GM18870 (cell line): ENCODE measurements at regions not wholly inside any gene's neighbourhood (a gene's known extent, or its start where the extent isn't known, plus 50 kb on each side); places are given as distances from the start of the nearest gene placed in this dataset.
"Not testable (repeated sequence)": the region's sequence is repeated elsewhere in the genome, so short reads cannot be mapped to it uniquely, and the experiment has no call there.

Experiments
- ATAC-seq: cut with Tn5 transposase; IDR thresholded peaks from one replicate; pipeline ENCODE4 v1.9.1; 2021; ENCODE audit warnings: moderate library complexity; ENCODE audit not compliant: unreplicated experiment

DNA sequence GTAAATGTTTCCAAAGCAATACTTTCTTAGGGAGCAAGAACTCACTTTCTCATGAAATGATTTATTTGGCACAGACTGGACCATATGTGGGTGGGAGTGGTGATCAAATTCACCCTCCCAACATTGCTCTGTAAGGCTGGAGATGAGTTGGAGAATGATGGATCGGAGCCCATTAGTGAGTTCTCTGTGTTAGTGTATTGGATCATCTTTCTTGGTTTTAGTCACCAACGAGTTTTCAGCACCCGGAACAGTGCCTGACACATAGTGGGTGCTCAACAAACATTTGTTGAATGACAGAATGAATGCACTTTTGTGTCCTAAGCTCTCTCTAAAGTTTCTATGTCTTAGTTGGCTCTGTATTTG, 104.5 kb upstream of the FAM20A start:
- no peak for ATAC-seq

DNA sequence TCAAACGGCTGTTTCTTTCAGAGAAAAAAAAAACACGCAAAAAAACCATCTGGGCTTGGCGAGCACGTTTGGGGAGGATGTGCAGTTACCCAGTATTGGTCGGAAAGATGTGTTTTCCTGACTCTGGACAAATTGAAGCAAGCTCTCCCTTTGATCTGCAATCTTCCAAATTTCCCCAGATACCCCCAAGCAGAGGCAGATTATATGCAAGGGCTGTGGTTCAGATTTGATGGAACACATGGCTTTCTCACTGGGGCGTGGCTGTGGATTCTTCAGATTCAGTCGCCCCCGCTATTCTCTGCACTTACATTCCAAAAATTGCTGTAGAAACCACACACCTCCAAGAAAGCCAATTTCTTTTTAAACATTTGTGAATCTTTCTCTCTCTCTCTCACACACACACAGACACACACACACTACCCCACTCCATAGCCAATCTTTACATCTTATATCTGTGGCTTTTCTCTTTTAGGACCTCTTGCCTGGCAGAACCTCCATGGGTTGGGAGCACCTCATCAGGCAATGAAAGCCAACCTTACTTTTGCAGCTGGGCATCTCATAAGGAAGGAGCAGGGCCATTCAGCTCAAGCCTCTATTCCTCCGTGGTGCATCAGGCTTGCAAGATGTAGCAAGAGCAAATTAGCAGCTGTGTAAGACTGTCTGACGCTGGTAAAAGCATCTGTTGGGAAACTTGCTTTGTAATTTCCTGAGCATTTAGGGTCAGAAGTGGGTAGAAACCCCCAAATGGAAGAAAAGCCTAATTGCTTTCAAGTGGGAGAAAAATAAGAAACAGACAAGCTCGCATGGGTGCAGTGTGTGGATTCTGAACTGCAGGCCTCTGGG, 103.9 kb upstream of the FAM20A start:
- ATAC-seq: no peak

DNA sequence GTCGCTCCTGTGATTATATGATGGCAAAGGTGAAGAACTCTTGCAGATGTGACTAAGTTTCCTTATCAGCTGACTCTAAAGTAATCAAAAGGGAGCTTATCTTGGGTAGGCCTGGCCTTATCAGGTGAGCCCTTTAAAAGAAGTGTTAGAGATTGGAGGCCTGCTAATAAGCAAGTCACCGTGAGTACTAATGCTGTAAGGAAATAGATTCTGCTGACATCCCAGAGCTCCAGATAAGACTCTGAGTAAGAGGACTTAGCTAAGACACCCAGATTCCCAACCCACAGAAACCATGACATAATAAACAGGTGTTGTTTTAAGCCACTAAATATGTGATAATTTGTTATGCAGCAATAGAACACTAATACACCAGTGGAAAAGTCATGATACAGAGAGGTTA, 99.9 kb upstream of the FAM20A start:
- no peak for ATAC-seq

DNA sequence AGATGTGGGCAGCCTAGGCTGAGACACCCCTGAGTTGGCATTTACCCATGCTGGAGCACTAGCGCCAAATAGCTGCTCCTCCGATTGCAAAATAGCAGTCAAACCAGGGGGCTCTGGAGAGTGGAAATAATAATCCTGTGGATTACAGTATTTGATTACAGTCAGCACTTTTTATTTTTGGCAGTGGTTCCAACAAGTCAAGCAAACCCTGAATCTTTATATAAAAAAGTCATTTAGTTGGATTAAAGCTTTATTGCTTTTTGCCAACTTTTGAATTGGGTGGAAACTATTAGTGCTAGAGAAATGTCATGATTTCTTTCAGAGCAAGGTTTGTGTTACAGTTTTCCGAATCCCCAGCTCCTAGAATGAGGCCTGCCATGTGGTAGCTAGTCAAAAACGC, 99.3 kb upstream of the FAM20A start:
- ATAC-seq: no peak

DNA sequence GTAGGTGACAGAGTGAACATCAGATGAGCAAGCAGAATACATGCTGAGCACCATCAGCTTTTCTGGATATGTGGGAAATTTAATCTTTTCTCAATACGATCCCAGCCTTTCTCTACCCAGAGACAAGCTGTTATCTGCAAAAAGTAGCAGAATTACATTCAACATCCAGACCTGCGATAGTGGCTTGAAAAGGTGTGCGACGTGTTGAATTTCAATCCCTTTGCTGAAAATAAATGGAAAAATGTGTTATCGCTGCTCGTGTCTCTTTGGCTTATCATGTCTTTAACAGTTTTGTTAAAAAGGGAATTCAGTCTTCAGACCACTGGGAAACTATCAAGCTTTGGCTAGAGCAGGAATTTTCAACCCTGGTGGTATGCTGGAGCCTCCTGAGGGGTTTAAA, 98.8 kb upstream of the FAM20A start:
- ATAC-seq: no peak

DNA sequence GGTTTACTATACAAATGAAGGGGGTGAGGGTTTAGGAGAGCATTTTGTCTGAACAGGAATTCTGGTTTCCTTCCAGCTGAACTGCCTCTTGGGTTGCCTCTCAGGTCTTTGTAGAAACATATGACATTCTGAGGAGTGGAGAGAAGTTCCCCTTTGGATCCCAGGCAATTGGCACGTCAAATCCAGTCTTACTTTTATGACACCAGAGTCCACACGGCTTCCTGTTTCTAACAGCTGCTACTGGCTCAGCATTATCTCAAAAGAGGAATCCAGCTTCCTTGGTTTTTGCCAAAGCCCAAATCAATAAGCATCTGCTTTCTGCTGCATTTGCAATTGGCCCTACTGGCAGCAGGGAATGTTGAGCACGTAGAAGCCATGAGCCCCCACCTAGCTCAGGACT, 97.6 kb upstream of the FAM20A start:
- no peak for ATAC-seq

DNA sequence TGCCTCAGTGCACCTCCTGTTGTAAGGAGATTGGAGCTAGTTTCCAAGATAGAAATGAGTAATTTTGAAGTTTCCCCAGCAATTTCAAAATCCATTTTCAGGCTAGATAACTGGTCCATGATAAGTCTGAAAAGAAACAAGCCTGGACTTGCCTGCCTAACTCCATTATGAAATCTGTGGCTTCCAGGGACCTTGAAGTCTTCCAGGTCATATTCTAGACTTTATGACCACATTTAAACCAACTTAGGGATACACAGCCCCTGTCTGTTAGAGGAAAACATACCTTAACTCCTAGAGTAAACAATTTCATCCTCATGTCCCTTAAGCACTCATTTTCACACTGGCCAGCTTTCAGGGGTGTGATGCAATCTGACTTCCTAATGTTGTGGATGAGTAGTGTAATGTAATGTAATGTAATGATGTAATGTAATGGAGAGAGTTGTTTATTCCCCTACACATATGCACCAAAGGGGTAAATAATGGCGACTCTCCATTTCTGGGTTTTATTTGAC, 96.7 kb upstream of the FAM20A start:
- ATAC-seq: no peak

DNA sequence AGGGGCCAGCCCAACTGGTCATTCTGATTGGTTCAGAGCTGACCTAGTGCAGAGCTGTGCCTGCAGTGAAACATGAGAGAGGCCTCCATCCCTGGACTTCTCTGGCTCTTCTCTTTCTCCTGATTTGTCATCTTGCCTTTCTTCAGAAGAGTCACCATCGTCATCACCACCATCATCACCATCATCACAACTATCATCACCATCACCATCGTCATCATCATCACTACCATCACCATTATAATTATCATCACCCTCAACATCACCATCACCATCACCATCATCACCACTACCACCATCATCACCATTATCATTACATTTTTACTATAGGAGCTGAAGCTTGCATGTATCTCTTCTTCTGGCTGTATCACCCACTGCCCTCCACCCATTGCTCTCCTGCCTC, 94.5 kb upstream of the FAM20A start:
- no peak for ATAC-seq

DNA sequence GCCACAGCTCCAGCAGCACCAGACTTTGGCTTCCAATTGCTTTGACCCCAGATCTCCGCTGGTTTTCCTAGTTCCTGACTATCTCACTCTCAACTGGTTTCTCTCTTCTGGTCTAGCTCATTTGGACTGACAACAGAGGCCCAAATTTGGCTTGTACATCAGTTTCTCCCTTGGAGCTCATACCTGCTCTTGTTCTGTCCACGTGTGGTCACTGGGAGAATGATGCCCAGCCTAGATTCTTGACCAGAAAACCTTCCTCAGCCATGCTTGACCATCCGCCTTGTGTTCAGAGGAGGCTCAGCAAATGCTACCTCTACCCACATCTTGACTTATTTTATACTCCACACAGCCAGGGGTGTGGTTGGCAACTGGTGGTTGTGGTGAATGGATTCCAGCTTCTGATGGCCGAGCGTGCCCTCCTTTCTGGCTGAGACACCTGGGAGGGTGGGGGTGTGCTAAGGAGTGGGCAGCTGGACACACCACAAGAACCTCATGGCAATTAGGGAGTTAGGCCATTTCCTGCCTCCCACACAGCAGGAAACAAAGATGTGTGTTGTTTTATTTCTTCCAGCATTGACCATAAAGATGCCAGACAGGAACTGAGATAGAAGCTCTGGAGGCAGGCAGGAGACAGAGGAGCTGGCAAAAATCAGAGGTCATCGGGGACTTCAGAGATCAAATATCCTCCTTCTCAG, 93.8 kb upstream of the FAM20A start:
- no peak for ATAC-seq

DNA sequence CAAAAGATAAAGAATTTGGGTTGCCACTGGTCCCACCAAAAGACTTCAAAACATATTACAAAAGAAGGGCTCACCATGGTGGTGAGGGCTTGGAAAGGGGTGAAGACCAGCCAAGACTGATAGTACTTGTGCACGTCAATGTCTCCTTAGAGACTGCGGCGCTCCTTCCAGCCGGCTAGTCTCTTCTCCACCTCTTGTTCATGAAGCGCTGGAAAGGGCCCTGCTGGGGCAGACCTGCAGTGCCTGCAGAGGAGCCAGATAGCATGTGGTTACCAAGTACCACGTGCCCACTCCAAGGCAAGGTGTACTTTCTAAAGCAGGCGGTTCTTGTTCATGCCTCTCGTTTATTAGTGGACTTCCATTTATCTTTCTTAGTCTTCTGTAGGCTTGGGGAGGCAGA, 92.7 kb upstream of the FAM20A start:
- ATAC-seq: no peak

DNA sequence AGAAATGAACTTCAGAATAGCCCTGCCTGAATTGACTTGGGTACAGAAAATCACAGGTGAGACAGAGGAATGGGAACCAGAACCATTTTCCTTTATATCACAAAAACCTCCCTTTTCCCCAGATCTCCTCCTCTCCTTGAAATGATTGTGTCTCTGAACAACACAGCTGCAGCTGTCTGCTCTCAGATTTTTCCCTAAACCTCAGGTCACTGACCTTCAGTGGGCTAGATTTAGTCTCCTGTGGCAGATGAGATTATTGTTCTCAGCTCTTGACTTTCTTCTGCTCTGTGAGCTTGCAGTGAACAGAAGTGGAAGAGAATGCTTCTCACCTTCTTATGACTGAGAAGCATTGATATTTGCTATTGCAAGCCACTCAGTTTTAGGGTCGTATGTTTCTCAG, 92.3 kb upstream of the FAM20A start:
- no peak for ATAC-seq

DNA sequence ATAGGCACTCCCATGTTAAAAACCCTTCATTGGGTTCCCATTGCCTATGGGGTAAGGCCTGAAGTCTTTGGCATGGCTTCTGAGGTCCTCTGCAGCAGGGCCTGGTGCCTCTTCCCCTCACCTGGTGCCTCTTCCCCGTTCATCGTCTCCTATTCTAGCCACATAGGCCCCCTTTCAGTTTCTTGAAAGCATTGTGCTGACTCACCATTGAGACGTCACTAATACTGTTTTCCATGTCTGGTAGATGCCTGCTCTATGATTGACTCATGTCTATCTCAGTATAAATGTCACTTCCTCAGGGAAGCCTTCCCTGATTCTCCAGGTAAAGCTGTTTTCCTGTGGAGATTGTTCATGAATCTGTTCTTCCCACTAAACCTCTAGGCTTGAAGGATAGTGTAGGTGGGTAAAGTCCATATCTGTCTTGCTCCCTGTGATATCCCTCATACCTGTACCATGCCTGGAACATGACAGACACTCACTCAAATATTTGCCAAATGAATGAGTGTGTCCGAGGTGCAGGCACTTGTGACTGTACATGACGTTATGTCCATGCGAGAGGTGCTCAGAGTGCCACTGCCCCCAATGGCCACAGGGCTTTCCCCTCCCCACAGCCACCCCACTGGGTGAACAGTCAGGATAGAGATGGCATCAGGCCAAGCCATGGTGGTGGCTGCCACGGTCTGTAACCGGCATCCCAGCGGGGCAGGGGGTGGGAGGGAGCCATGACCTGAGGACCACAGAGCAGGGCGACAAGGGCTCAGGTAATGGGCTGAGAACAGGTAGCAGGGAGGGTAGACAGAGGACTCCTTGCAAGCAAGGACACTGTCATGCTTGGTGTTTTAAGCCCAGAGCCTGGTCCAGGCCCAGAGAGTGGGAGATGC, 85.2 kb upstream of the FAM20A start:
- no peak for ATAC-seq

DNA sequence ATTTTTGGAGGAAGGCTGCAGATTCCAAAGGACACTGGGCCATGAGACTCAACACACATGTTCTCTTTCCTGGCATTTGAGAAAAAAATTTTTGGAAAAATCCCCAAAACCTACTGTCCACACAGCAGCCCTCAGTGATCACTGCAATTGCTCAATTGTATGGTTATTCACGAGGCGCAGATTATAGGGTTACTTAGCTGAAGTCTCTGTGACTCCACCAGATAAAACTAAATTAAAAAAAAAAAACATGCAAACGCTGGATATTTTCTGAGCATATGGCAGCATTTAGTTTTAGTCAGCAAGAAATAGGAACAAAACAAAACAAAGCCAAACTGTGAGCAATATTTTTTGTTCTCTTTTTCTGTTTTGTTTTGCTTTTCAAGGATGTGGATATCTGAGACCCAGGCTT, 83.8 kb upstream of the FAM20A start:
- no peak for ATAC-seq

DNA sequence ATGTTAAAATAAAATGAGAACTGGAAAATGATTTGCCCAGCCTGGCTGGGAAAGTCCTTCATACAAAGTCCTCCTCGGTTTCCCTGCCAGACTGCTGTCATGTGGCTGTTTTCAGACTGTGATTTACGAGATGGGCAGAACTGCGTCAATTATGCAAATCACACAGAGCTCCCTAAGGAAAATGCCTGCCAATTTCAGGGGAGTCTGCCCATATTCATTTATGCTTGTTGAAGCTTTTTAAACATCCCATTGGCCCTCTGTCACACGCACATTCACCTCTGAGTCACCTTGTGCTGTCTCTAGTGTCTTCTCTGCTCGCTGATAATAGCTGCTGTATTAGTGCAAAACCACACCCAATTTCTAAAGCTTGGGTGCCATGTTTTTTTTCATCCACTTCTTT, 81.7 kb upstream of the FAM20A start:
- no peak for ATAC-seq

DNA sequence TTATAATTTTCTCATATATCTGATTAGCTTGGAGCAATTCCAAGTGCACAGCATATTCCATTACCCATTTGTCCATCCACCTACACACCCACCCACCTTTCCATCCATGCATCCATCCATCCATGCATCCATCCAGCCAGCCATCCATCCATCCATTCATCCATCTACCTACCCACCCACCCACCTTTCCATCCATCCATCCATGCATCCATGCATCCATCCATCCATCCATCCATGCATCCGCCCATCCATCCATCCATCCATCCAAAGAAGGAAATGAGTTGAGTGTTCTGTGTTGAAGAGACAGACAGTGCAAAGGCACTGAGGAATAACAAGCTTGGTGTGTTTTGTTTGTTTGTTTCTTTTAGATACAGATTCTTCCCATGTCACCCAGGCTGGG, 78.7 kb upstream of the FAM20A start:
- no peak for ATAC-seq

DNA sequence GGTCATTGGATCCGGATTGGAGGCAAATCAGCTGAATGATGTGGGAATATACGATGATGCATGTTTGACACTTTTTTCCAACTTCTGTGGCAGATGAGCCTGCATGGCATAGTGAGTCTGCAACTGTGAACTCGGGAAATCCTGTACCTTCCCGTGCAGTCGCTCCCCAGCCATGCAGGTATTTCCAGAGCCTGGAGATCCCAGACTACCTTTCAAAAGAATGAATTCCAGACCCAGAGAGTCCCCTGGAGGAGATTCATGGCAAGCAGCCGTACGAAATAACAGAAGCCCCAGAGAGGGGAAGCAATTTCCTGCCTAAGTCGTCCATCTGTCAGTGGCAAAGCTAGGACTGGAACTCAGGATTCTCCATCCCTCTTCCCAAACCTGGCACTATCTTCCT, 75.7 kb upstream of the FAM20A start:
- ATAC-seq: no peak

DNA sequence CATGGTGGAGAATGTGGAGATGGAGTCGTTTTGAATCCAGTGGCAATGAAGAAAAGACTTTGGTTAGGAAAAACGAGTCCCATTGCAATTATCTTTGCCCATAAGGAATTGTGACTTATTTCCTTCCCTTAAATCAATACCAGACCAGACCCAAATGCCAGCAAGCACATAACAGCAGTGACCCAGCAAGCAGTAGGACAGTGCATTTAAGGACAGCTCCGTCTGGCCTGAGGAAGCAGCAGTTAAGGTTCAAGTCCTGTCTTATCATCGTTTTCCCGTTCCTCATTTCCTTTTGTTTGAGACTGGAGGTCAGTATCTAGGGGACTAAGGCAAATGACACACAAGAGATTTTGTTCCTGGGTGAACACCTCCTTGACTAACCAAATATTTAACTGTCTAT, 74.6 kb upstream of the FAM20A start:
- ATAC-seq: no peak

DNA sequence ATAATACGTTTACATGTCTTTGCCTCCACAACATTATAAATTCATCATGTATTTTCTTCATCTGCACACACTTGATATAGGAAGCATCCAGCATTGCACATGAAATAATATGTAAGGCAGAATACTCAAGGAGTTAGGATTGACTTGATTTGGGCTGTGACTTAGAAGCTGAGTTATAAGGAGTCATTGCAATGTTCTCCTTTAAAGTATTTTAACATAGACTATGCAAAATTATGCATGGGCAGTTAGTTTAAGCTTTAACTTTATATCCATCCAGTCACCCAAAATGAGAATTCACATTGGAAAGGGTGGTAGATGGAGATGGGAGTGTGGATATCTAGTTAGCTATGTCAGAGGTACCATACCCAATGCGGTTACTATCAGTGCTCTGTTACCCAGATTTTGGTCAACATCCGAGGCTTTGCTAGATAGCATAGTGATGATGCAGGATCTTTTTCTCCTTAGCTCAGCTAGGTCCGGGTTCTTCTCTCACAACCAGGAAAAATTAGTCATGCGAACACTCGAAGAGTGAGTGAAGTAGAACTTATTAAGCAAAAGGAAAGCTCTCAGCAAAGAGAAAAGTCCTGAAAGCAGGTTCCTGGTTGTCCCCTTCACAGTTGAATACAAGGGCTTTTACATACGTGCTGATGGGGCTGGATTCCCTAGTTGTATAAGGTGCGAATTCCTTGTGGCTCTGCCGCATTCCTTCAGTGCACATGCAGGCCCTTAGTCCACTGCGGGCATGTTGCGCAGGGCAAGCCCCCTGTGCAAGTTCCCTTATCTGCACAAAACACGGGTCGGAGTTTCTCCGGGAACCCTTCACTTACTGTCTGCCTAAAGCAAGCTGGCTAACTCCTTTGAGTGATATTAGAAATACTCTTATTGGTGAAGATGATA, 73.1 kb upstream of the FAM20A start:
- no peak for ATAC-seq

DNA sequence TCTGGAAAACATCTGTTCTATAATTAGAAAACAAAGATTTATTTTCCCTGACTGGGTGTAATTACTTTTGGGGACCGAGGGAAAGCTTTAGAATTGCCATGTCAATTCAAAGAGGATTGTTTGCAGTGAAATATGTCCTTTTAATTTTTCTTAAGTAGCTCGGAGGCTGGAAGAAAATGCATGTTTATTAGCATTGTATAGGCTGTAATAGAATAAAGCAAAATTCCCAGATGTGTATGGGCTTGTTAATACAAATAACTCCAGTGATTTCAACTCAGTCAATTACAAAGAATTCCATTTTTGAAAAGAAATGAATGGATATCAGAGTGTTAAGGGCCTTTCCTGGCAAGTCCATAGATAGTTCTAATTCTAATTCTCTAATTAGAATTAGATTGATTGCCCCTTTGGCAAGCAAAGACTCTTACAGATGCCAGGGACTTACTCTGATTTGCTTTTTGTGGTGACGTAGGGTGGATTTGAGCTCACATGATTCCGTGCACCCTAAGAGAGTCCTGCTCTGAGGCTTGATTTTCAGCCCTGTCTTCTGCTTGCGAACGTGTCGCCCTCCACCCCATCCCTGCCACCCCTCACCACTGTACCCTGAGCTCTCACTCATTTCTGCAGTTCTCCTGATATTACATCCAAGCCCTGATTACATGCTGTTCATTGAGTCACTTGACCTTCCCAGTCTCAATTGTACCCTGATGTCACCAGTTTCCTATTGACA, 70.0 kb upstream of the FAM20A start:
- ATAC-seq: no peak

DNA sequence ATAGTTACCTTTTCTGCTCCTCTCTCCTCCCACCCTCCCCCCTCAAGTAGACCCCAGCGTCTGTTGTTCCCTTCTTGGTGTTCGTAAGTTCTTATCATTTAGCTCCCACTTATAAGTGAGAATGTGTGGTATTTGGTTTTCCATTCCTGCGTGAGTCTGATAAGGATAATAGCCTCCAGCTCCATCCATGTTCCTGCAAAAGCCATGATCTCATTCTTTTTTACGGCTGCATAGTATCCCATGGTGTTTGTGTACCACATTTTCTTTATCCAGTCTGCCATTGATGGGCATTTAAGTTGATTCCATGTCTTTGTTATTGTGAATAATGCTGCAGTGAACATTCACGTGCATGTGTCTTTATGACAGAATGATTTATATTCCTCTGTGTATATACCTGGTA, 65.3 kb upstream of the FAM20A start:
- not testable (repeated sequence) for ATAC-seq
